ENCODE measurements at regions not wholly inside any gene's neighbourhood (a gene's known extent, or its start where the extent isn't known, plus 50 kb on each side); places are given as distances from the start of the nearest gene placed in this dataset.

- Histone ChIP-seq H3K9ac (ENCODE audit: low read length in 2 of 2) (no peak overlapping the region), H3K9me3 (ENCODE audit: control insufficient read depth in 2 of 2, low read length in 2 of 2) (peaks cover 0 to 2% of the 10 kb centered on the region in 2 donors), H3K27me3 (ENCODE audit: control insufficient read depth in 1 of 2, insufficient read depth in 2 of 2, low read length in 2 of 2) (no peaks in the 10 kb centered on the region), H3K4me3 (ENCODE audit: low read length in 2 of 2) (no peak overlapping the region), H3K36me3 (ENCODE audit: control insufficient read depth in 2 of 2, insufficient read depth in 2 of 2, low read length in 2 of 2) (no peaks in the 10 kb centered on the region), H3K4me1 (ENCODE audit: control insufficient read depth, insufficient read depth, low read length) (no peaks in the 10 kb centered on the region), H3K27ac (ENCODE audit: low read length) (no peak overlapping the region)
Measured at GRCh38 chr20:7742479-7742878, 197.8 kb downstream of the HAO1 start.

- Histone ChIP-seq H3K27ac (ENCODE audit: low read length) (no peak overlapping the region), H3K4me3 (ENCODE audit: low read length in 2 of 2) (no peak overlapping the region), H3K9me3 (ENCODE audit: control insufficient read depth in 2 of 2, low read length in 2 of 2) (peaks cover 0 to 2% of the 10 kb centered on the region in 2 donors), H3K36me3 (ENCODE audit: control insufficient read depth in 2 of 2, insufficient read depth in 2 of 2, low read length in 2 of 2) (no peaks in the 10 kb centered on the region), H3K9ac (ENCODE audit: low read length in 2 of 2) (no peak overlapping the region), H3K4me1 (ENCODE audit: control insufficient read depth, insufficient read depth, low read length) (no peaks in the 10 kb centered on the region), H3K27me3 (ENCODE audit: control insufficient read depth in 1 of 2, insufficient read depth in 2 of 2, low read length in 2 of 2) (no peaks in the 10 kb centered on the region)
Measured at GRCh38 chr20:7744411-7744810, 195.8 kb downstream of the HAO1 start.

GRCh38 chr20:7748624-7749023, 191.6 kb downstream of the HAO1 start:
- H3K27me3 ChIP-seq (ENCODE audit: control insufficient read depth in 1 of 2, insufficient read depth in 2 of 2, low read length in 2 of 2): no peaks in the 10 kb centered on the region
- H3K27ac ChIP-seq (ENCODE audit: low read length): no peak overlapping the region
- no peaks in the 10 kb centered on the region for H3K4me1 ChIP-seq (ENCODE audit: control insufficient read depth, insufficient read depth, low read length)
- no peaks in the 10 kb centered on the region for H3K36me3 ChIP-seq (ENCODE audit: control insufficient read depth in 2 of 2, insufficient read depth in 2 of 2, low read length in 2 of 2)
- H3K9me3 ChIP-seq (ENCODE audit: control insufficient read depth in 2 of 2, low read length in 2 of 2): peaks cover 0 to 2% of the 10 kb centered on the region in 2 donors
- H3K4me3 ChIP-seq (ENCODE audit: low read length in 2 of 2): no peak overlapping the region
- no peak overlapping the region for H3K9ac ChIP-seq (ENCODE audit: low read length in 2 of 2)

- Histone ChIP-seq H3K27me3 (ENCODE audit: control insufficient read depth in 1 of 2, insufficient read depth in 2 of 2, low read length in 2 of 2) (no peaks in the 10 kb centered on the region), H3K36me3 (ENCODE audit: control insufficient read depth in 2 of 2, insufficient read depth in 2 of 2, low read length in 2 of 2) (no peaks in the 10 kb centered on the region), H3K4me1 (ENCODE audit: control insufficient read depth, insufficient read depth, low read length) (no peaks in the 10 kb centered on the region), H3K27ac (ENCODE audit: low read length) (no peak overlapping the region), H3K4me3 (ENCODE audit: low read length in 2 of 2) (no peak overlapping the region), H3K9ac (ENCODE audit: low read length in 2 of 2) (no peak overlapping the region), H3K9me3 (ENCODE audit: control insufficient read depth in 2 of 2, low read length in 2 of 2) (no peaks in the 10 kb centered on the region)
Measured at GRCh38 chr20:7754102-7754501, 186.2 kb downstream of the HAO1 start.

- H3K9ac ChIP-seq (ENCODE audit: low read length in 2 of 2): no peak overlapping the region
- H3K4me3 ChIP-seq (ENCODE audit: low read length in 2 of 2): no peak overlapping the region
- H3K9me3 ChIP-seq (ENCODE audit: control insufficient read depth in 2 of 2, low read length in 2 of 2): no peaks in the 10 kb centered on the region
- no peaks in the 10 kb centered on the region for H3K4me1 ChIP-seq (ENCODE audit: control insufficient read depth, insufficient read depth, low read length)
- H3K36me3 ChIP-seq (ENCODE audit: control insufficient read depth in 2 of 2, insufficient read depth in 2 of 2, low read length in 2 of 2): no peaks in the 10 kb centered on the region
- no peaks in the 10 kb centered on the region for H3K27me3 ChIP-seq (ENCODE audit: control insufficient read depth in 1 of 2, insufficient read depth in 2 of 2, low read length in 2 of 2)
- H3K27ac ChIP-seq (ENCODE audit: low read length): no peak overlapping the region
Measured at GRCh38 chr20:7758406-7758805, 181.9 kb downstream of the HAO1 start.

GRCh38 chr20:7760247-7761031, 179.8 kb downstream of the HAO1 start:
- no peaks in the 10 kb centered on the region for H3K4me1 ChIP-seq (ENCODE audit: control insufficient read depth, insufficient read depth, low read length)
- no peak overlapping the region for H3K4me3 ChIP-seq (ENCODE audit: low read length in 2 of 2)
- no peaks in the 10 kb centered on the region for H3K36me3 ChIP-seq (ENCODE audit: control insufficient read depth in 2 of 2, insufficient read depth in 2 of 2, low read length in 2 of 2)
- no peak overlapping the region for H3K27ac ChIP-seq (ENCODE audit: low read length)
- H3K27me3 ChIP-seq (ENCODE audit: control insufficient read depth in 1 of 2, insufficient read depth in 2 of 2, low read length in 2 of 2): no peaks in the 10 kb centered on the region
- no peaks in the 10 kb centered on the region for H3K9me3 ChIP-seq (ENCODE audit: control insufficient read depth in 2 of 2, low read length in 2 of 2)
- H3K9ac ChIP-seq (ENCODE audit: low read length in 2 of 2): no peak overlapping the region

GRCh38 chr20:7765221-7765620, 175.0 kb downstream of the HAO1 start:
- no peaks in the 10 kb centered on the region for H3K36me3 ChIP-seq (ENCODE audit: control insufficient read depth in 2 of 2, insufficient read depth in 2 of 2, low read length in 2 of 2)
- no peak overlapping the region for H3K27ac ChIP-seq (ENCODE audit: low read length)
- H3K9ac ChIP-seq (ENCODE audit: low read length in 2 of 2): no peak overlapping the region
- no peak overlapping the region for H3K4me3 ChIP-seq (ENCODE audit: low read length in 2 of 2)
- no peaks in the 10 kb centered on the region for H3K4me1 ChIP-seq (ENCODE audit: control insufficient read depth, insufficient read depth, low read length)
- no peaks in the 10 kb centered on the region for H3K27me3 ChIP-seq (ENCODE audit: control insufficient read depth in 1 of 2, insufficient read depth in 2 of 2, low read length in 2 of 2)
- H3K9me3 ChIP-seq (ENCODE audit: control insufficient read depth in 2 of 2, low read length in 2 of 2): no peaks in the 10 kb centered on the region

GRCh38 chr20:7770046-7770445, 170.2 kb downstream of the HAO1 start:
- H3K9me3 ChIP-seq (ENCODE audit: control insufficient read depth in 2 of 2, low read length in 2 of 2): no peaks in the 10 kb centered on the region
- H3K4me1 ChIP-seq (ENCODE audit: control insufficient read depth, insufficient read depth, low read length): no peaks in the 10 kb centered on the region
- H3K36me3 ChIP-seq (ENCODE audit: control insufficient read depth in 2 of 2, insufficient read depth in 2 of 2, low read length in 2 of 2): no peaks in the 10 kb centered on the region
- no peaks in the 10 kb centered on the region for H3K27me3 ChIP-seq (ENCODE audit: control insufficient read depth in 1 of 2, insufficient read depth in 2 of 2, low read length in 2 of 2)
- H3K27ac ChIP-seq (ENCODE audit: low read length): no peak overlapping the region
- no peak overlapping the region for H3K4me3 ChIP-seq (ENCODE audit: low read length in 2 of 2)
- H3K9ac ChIP-seq (ENCODE audit: low read length in 2 of 2): no peak overlapping the region

GRCh38 chr20:7770578-7770977, 169.7 kb downstream of the HAO1 start:
- Histone ChIP-seq H3K27ac (ENCODE audit: low read length) (no peak overlapping the region), H3K9ac (ENCODE audit: low read length in 2 of 2) (no peak overlapping the region), H3K27me3 (ENCODE audit: control insufficient read depth in 1 of 2, insufficient read depth in 2 of 2, low read length in 2 of 2) (no peaks in the 10 kb centered on the region), H3K4me1 (ENCODE audit: control insufficient read depth, insufficient read depth, low read length) (no peaks in the 10 kb centered on the region), H3K36me3 (ENCODE audit: control insufficient read depth in 2 of 2, insufficient read depth in 2 of 2, low read length in 2 of 2) (no peaks in the 10 kb centered on the region), H3K4me3 (ENCODE audit: low read length in 2 of 2) (no peak overlapping the region), H3K9me3 (ENCODE audit: control insufficient read depth in 2 of 2, low read length in 2 of 2) (no peaks in the 10 kb centered on the region)

- H3K9ac ChIP-seq (ENCODE audit: low read length in 2 of 2): no peak overlapping the region
- H3K4me1 ChIP-seq (ENCODE audit: control insufficient read depth, insufficient read depth, low read length): no peaks in the 10 kb centered on the region
- H3K4me3 ChIP-seq (ENCODE audit: low read length in 2 of 2): no peak overlapping the region
- no peaks in the 10 kb centered on the region for H3K27me3 ChIP-seq (ENCODE audit: control insufficient read depth in 1 of 2, insufficient read depth in 2 of 2, low read length in 2 of 2)
- H3K36me3 ChIP-seq (ENCODE audit: control insufficient read depth in 2 of 2, insufficient read depth in 2 of 2, low read length in 2 of 2): no peaks in the 10 kb centered on the region
- H3K27ac ChIP-seq (ENCODE audit: low read length): no peak overlapping the region
- H3K9me3 ChIP-seq (ENCODE audit: control insufficient read depth in 2 of 2, low read length in 2 of 2): no peaks in the 10 kb centered on the region
Measured at GRCh38 chr20:7772371-7772770, 167.9 kb downstream of the HAO1 start.

- Histone ChIP-seq H3K27ac (ENCODE audit: low read length) (no peak overlapping the region), H3K9ac (ENCODE audit: low read length in 2 of 2) (no peak overlapping the region), H3K27me3 (ENCODE audit: control insufficient read depth in 1 of 2, insufficient read depth in 2 of 2, low read length in 2 of 2) (no peaks in the 10 kb centered on the region), H3K4me3 (ENCODE audit: low read length in 2 of 2) (no peak overlapping the region), H3K4me1 (ENCODE audit: control insufficient read depth, insufficient read depth, low read length) (no peaks in the 10 kb centered on the region), H3K36me3 (ENCODE audit: control insufficient read depth in 2 of 2, insufficient read depth in 2 of 2, low read length in 2 of 2) (no peaks in the 10 kb centered on the region), H3K9me3 (ENCODE audit: control insufficient read depth in 2 of 2, low read length in 2 of 2) (no peaks in the 10 kb centered on the region)
Measured at GRCh38 chr20:7773511-7773910, 166.7 kb downstream of the HAO1 start.
